ENCODE measurements at regions not wholly inside any gene's neighbourhood (a gene's known extent, or its start where the extent isn't known, plus 50 kb on each side); places are given as distances from the start of the nearest gene placed in this dataset.

DNA sequence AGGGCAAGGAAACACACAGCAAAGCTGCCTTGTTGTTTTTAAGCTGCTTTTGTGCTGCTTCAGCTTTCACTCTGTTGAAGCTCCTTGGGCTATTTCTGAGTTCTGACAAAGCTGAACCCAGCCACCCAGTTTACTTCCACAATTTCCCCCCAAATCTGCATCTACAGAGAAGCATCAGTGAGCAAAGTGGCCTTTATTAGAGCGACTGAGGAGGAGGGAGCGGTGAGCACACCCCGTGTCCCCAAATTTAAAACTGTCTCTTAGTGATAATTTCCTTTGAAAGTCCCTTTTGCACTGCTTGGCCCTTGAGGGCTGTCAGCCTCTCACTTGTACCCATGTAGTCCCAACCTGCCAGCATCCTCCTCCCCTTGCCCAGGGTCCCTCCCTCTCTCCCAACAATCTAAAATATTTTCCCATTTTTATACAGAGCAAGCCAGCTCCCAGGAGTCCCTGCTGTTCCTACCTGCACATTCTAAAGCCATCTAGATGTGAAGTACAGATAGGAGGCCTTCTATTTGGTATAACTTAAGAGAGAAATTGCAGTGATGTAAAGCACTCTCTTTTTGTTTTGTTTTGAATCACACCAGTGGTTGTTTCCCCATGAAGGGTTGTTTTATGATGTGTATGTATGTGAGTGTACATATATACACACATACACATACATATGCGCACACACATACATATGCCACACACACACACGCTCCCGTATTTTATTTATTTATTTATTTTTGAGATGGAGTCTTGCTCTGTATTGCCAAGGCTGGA is 313.5 kb downstream of the TLE4 start:
- H3F3A ChIP-seq (ENCODE audit: insufficient read depth), result no peaks in the 10 kb centered on the region
- H3K9me3 ChIP-seq (ENCODE audit: insufficient read depth, low read length), result no peaks in the 10 kb centered on the region
- H3K4me3 ChIP-seq (ENCODE audit: insufficient read depth, low read length, poor library complexity, severe bottlenecking), result no peak overlapping the region
- no peak overlapping the region for H3K9ac ChIP-seq (ENCODE audit: low read length)
- H3K27ac ChIP-seq (ENCODE audit: low read depth, low read length), result no peak overlapping the region
- H3K9me2 ChIP-seq (replicated peaks; ENCODE audit: insufficient read depth, low read length), result no peaks in the 10 kb centered on the region
- H3K4me2 ChIP-seq (ENCODE audit: low read depth, low read length, poor library complexity, severe bottlenecking), result no peak overlapping the region
- no peaks in the 10 kb centered on the region for H3K27me3 ChIP-seq (ENCODE audit: low read length)
- H3K79me2 ChIP-seq (ENCODE audit: insufficient read depth, low read length), result no peaks in the 10 kb centered on the region
- H4K20me1 ChIP-seq (ENCODE audit: low read depth, low read length), result no peaks in the 10 kb centered on the region
- TF ChIP-seq EZH2phosphoT487 (conservative IDR thresholded peaks at IDR 0.05; ENCODE audit: low read length), result no peak
- TF ChIP-seq, protein P1, sequence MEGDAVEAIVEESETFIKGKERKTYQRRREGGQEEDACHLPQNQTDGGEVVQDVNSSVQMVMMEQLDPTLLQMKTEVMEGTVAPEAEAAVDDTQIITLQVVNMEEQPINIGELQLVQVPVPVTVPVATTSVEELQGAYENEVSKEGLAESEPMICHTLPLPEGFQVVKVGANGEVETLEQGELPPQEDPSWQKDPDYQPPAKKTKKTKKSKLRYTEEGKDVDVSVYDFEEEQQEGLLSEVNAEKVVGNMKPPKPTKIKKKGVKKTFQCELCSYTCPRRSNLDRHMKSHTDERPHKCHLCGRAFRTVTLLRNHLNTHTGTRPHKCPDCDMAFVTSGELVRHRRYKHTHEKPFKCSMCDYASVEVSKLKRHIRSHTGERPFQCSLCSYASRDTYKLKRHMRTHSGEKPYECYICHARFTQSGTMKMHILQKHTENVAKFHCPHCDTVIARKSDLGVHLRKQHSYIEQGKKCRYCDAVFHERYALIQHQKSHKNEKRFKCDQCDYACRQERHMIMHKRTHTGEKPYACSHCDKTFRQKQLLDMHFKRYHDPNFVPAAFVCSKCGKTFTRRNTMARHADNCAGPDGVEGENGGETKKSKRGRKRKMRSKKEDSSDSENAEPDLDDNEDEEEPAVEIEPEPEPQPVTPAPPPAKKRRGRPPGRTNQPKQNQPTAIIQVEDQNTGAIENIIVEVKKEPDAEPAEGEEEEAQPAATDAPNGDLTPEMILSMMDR (IDR thresholded peaks at IDR 0.05; ENCODE audit: insufficient read depth, low read length, poor library complexity, severe bottlenecking), result no peak
- no peaks in the 10 kb centered on the region for H3K36me3 ChIP-seq (ENCODE audit: low read length)
- H2AFZ ChIP-seq (ENCODE audit: low read depth, low read length, severe bottlenecking), result no peak overlapping the region

DNA sequence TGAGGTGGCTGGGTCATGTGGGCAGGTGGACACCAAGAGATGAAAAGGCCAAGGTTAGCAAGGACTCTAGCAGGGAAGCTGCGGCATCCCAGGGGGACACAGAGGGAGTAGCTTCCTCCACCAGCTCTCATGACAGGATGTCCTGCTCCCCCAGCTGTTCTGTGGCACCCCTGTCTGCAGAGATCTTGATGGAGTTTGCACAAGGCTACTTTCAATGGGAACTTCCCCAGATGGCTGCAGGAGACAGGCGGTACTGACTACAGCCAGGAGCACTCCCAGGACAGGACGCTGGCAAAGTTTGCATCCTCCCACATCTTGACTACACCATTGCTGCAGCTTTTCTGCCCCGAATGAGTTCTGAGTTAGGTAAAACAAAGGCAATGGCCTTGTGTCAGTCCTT is 312.8 kb downstream of the TLE4 start:
- Histone ChIP-seq H3K79me2 (ENCODE audit: insufficient read depth, low read length) (no peaks in the 10 kb centered on the region), H3F3A (ENCODE audit: insufficient read depth) (no peaks in the 10 kb centered on the region), H3K36me3 (ENCODE audit: low read length) (no peaks in the 10 kb centered on the region), H3K9me2 (replicated peaks; ENCODE audit: insufficient read depth, low read length) (no peaks in the 10 kb centered on the region), H3K27ac (ENCODE audit: low read depth, low read length) (no peak overlapping the region), H3K4me3 (ENCODE audit: insufficient read depth, low read length, poor library complexity, severe bottlenecking) (no peak overlapping the region), H3K27me3 (ENCODE audit: low read length) (no peaks in the 10 kb centered on the region), H2AFZ (ENCODE audit: low read depth, low read length, severe bottlenecking) (no peak overlapping the region), H4K20me1 (ENCODE audit: low read depth, low read length) (no peaks in the 10 kb centered on the region), H3K9me3 (ENCODE audit: insufficient read depth, low read length) (no peaks in the 10 kb centered on the region), H3K4me2 (ENCODE audit: low read depth, low read length, poor library complexity, severe bottlenecking) (no peak overlapping the region), H3K9ac (ENCODE audit: low read length) (no peak overlapping the region)
- TF ChIP-seq, protein P1 (IDR thresholded peaks at IDR 0.05; ENCODE audit: insufficient read depth, low read length, poor library complexity, severe bottlenecking), result no peak
- TF ChIP-seq EZH2phosphoT487 (conservative IDR thresholded peaks at IDR 0.05; ENCODE audit: low read length), result no peak

DNA sequence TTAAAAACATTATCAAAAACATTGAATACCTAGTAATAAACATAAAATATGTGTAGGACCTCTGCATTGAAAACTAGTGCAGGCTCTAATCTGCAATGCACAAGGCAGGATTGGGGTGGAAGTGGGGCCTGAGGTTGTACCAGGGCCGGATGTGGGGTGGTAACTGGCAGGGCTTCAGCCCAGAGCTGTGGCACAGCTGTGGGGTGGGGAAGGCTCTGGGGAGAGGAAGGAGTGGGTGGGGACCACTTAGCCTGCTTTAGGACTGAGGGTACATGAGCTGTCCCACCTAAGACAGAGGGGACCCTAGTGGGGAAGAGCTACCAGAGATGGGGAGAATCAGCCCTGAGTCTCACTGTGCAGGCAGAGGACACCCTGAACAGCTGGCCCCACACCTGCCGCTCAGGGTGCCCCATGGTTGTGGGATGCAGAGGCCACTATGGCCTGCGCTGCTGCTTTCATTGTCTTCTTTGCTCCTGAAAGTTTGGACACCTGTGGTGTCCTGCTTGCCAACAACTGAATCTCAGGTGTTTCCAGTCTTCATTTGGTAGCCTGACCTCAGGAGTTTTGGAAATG is 311.4 kb downstream of the TLE4 start:
- H3K9me3 ChIP-seq (ENCODE audit: insufficient read depth, low read length), result no peaks in the 10 kb centered on the region
- TF ChIP-seq EZH2phosphoT487 (conservative IDR thresholded peaks at IDR 0.05; ENCODE audit: low read length), result no peak
- TF ChIP-seq, protein P1 (IDR thresholded peaks at IDR 0.05; ENCODE audit: insufficient read depth, low read length, poor library complexity, severe bottlenecking), result no peak
- H3K9ac ChIP-seq (ENCODE audit: low read length), result no peak overlapping the region
- H3K9me2 ChIP-seq (replicated peaks; ENCODE audit: insufficient read depth, low read length), result no peaks in the 10 kb centered on the region
- no peak overlapping the region for H3K4me2 ChIP-seq (ENCODE audit: low read depth, low read length, poor library complexity, severe bottlenecking)
- H3K36me3 ChIP-seq (ENCODE audit: low read length), result no peaks in the 10 kb centered on the region
- no peaks in the 10 kb centered on the region for H3K27me3 ChIP-seq (ENCODE audit: low read length)
- H3K4me3 ChIP-seq (ENCODE audit: insufficient read depth, low read length, poor library complexity, severe bottlenecking), result no peak overlapping the region
- H3K27ac ChIP-seq (ENCODE audit: low read depth, low read length), result no peak overlapping the region
- no peak overlapping the region for H2AFZ ChIP-seq (ENCODE audit: low read depth, low read length, severe bottlenecking)
- no peaks in the 10 kb centered on the region for H4K20me1 ChIP-seq (ENCODE audit: low read depth, low read length)
- no peaks in the 10 kb centered on the region for H3F3A ChIP-seq (ENCODE audit: insufficient read depth)
- H3K79me2 ChIP-seq (ENCODE audit: insufficient read depth, low read length), result no peaks in the 10 kb centered on the region
